Mesodermal cell (in vitro differentiated cells): ENCODE measurements at regions not wholly inside any gene's neighbourhood (a gene's known extent, or its start where the extent isn't known, plus 50 kb on each side); places are given as distances from the start of the nearest gene placed in this dataset.
"Not testable (repeated sequence)": the region's sequence is repeated elsewhere in the genome, so short reads cannot be mapped to it uniquely, and the experiment has no call there.

Experiments
- H3K27ac ChIP-seq: 2 replicates; pipeline ENCODE4 v1.7.0; 2013; ENCODE audit warnings: mild to moderate bottlenecking, low read depth, low read length, moderate library complexity; ENCODE audit not compliant: severe bottlenecking
- H3K36me3 ChIP-seq: 2 replicates; pipeline ENCODE4 v1.7.1; 2013; ENCODE audit warnings: mild to moderate bottlenecking, low read length, moderate library complexity; ENCODE audit not compliant: control insufficient read depth, insufficient read depth
- H3K4me1 ChIP-seq: one replicate; pipeline ENCODE4 v1.7.1; 2013; ENCODE audit warnings: mild to moderate bottlenecking, low read length; ENCODE audit not compliant: insufficient read depth, control insufficient read depth, poor library complexity, severe bottlenecking
- H3K4me3 ChIP-seq: 2 replicates; pipeline ENCODE4 v1.7.0; 2013; ENCODE audit warnings: low read length, control low read depth, mild to moderate bottlenecking; ENCODE audit not compliant: insufficient read depth, poor library complexity, severe bottlenecking; ENCODE audit errors: extremely low read depth
- H3K9me3 ChIP-seq: 2 replicates; pipeline ENCODE4 v1.7.1; 2013; ENCODE audit warnings: mild to moderate bottlenecking, low read length, moderate library complexity; ENCODE audit not compliant: control insufficient read depth
- WGBS, 2 experiments: methylation state at CpG; one replicate each; pipeline ENCODE4 v1.1.5; 2013; ENCODE audit warnings: missing lambda C conversion rate in 2 of 2; ENCODE audit not compliant: insufficient coverage in 2 of 2; 5-methylcytosine and 5-hydroxymethylcytosine counted together

DNA sequence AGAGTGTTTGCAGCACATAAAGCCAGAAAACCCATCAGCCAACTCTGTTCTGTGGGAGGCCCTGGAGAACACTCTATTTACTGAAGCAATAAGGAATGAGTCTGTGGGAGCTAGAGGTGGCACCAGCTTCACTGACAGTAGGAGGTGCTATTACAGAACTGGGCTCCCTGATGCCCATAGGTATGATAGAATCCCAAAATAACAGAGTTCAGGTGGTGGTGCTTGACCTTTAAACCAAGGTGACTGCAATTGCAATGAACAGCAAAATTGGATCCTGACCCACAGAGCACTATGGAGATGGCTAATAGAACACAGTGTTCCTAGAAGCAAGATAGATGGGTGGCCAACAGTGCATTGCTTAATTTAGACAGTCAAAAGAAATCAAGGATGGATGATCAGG lies 95.4 kb upstream of the RNU6-1 start:
- Histone ChIP-seq H3K9me3 (no peaks in the 10 kb centered on the region), H3K4me1 (no peaks in the 10 kb centered on the region), H3K27ac (no peak overlapping the region), H3K4me3 (no peak overlapping the region), H3K36me3 (no peaks in the 10 kb centered on the region)

DNA sequence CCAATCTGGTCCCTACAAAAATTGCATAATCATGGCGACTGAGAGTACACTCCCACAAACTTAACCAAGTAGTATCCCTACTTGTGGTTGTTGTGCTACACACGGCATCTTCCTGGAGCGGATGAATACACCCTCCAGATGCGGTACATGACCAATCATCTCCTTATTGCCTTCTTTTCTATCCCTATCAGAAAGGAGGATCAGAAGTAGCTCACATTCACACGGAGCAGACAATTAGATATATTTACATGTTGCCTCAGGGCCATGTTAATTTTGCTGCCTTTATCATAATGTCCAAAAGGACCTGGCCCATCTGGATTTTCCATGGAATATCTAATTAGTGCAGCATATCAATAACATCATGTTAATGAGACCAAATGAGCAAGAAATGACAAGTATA lies 96.4 kb upstream of the RNU6-1 start:
- 93 to 94% methylated on average over 4 to 5 of the region's 5 CpGs for WGBS, 2 experiments
- no peaks in the 10 kb centered on the region for H3K9me3 ChIP-seq
- H3K4me1 ChIP-seq: peaks cover 3% of the 10 kb centered on the region
- no peaks in the 10 kb centered on the region for H3K36me3 ChIP-seq
- H3K4me3 ChIP-seq: no peak overlapping the region
- no peak overlapping the region for H3K27ac ChIP-seq

DNA sequence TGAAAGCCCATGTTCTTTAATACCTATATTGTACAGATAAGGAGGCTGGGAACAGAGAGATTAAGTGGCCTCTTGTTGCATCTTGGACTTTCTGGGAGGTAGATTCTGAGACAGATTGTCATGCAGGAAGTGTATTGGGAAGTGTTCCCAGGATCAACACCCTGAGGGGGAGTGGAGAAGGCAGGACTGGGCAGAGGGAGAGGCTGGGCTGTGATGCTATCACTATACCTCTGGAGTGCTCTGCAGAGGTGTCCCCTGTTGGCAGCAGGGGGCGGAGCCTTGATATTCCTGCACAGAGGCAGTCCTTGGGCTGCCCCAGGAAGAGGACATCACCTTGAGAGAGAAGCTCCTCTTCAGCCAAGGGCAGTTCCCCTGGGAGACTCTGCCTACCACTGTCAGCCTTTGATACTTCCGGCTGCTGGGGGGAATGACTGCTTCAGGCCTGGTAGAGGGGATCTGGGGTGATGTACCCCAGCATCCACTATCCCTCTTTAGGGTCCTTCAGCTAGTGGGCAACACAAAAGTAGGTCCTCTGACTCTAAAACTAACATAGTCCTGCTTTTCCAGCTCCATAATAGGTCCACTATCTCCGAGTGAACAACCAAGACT lies 97.4 kb upstream of the RNU6-1 start:
- Histone ChIP-seq H3K9me3 (no peaks in the 10 kb centered on the region), H3K4me1 (peaks cover 3% of the 10 kb centered on the region), H3K4me3 (no peak overlapping the region), H3K36me3 (no peaks in the 10 kb centered on the region), H3K27ac (no peak overlapping the region)
- WGBS, 2 experiments: 71 to 100% methylated on average over 1 to 2 of the region's 3 CpGs

DNA sequence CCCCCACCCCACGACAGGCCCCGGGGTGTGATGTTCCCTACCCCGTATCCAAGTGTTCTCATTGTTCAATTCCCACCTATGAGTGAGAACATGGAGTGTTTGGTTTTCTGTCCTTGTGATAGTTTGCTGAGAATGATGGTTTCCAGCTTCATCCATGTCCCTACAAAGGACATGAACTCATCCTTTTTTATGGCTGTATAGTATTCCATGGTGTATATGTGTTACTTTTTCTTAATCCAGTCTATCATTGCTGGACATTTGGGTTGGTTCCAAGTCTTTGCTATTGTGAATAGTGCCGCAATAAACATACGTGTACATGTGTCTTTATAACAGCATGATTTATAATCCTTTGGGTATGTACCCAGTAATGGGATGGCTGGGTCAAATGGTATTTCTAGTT lies 99.3 kb upstream of the RNU6-1 start:
- WGBS, 2 experiments: no CpG with 5 or more reads among the region's 5 CpGs
- H3K4me3 ChIP-seq, H3K36me3 ChIP-seq, H3K9me3 ChIP-seq, H3K27ac ChIP-seq, H3K4me1 ChIP-seq: not testable (repeated sequence)

DNA sequence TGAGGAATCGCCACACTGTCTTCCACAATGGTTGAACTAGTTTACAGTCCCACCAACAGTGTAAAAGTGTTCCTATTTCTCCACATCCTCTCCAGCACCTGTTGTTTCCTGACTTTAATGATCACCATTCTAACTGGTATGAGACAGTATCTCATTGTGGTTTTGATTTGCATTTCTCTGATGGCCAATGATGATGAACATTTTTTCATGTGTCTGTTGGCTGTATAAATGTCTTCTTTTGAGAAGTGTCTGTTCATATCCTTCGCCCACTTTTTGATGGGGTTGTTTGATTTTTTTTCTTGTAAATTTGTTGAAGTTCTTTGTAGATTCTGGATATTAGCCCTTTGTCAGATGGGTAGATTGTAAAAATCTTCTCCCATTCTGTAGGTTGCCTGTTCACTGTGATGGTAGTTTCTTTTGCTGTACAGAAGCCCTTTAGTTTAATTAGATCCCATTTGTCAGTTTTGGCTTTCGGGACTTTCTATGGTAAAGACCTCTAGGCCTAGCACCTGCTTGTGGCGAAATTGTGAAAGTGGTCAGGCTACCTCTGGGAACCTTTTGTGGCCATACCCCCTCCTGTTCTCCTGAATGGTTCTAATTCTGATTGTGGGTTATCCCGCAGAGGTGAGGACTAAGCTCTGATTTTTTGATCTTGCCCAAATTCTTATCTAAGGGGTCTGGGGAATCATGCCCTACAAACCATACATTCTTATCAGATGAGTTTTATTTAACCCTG lies 99.9 kb upstream of the RNU6-1 start:
- H3K36me3 ChIP-seq, H3K9me3 ChIP-seq, H3K4me1 ChIP-seq, H3K4me3 ChIP-seq: not testable (repeated sequence)
- H3K27ac ChIP-seq: peak overlapping the region; percentile 73
- 42 to 67% methylated on average over 2 to 3 of the region's 5 CpGs for WGBS, 2 experiments

DNA sequence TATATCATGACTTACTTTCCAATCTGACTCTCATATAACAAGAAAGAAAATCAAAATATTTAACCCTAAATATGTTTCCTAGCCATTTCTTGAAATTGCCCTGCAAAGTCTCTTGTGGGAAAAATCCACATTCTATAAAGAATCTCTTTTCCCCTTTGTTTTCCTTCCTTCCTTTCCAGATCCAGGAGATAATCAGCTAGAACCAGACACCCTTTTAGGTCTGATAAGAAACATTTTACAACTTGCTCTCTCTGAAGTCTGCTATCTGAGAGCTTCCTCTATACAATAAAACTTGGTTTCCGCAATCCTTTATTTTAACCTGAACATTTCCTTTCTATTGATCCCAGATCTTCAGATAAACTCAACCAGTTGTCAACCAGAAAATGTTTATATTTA lies 100.5 kb upstream of the RNU6-1 start:
- no peaks in the 10 kb centered on the region for H3K9me3 ChIP-seq
- peak overlapping the region; percentile 73 for H3K27ac ChIP-seq
- H3K4me3 ChIP-seq: no peak overlapping the region
- H3K36me3 ChIP-seq: no peaks in the 10 kb centered on the region
- WGBS, 2 experiments: 67 to 92% methylated on average over 1 of the region's 1 CpG
- peaks cover 3% of the 10 kb centered on the region for H3K4me1 ChIP-seq

DNA sequence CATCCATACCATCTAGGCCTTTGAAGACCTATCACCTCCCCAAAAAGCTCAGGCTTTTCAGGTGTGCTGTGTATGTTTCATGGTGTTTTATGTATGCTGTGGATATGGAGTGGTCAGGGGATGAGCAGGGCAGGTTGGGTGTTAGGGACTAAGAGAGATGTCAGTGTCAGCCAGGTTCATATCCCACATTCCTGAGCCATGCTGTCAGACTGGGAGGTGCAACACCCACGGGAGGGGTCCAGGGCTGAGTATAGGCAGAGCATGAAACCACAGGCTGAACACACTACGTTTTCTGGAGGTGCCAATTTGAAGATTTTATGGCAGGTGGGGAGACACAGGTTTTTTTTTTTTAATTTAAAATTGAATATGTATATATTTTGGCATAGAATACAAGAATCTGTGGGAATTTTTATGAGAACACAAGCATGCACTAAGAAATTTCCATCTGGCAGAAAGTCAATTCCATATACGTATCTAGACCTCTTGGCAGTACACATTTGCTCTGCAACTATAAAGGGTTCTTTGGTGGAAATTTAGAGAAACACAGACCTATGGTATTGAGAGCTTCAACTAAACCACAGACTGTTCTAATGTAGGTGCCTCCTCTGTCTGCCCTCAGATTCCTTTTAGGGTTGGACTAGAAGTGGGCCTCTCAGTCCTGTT lies 101.9 kb upstream of the RNU6-1 start:
- peaks cover 11% of the 10 kb centered on the region for H3K4me1 ChIP-seq
- no peaks in the 10 kb centered on the region for H3K9me3 ChIP-seq
- H3K36me3 ChIP-seq: no peaks in the 10 kb centered on the region
- WGBS, 2 experiments: 40 to 65% methylated on average over 1 to 2 of the region's 3 CpGs
- no peak overlapping the region for H3K27ac ChIP-seq
- no peak overlapping the region for H3K4me3 ChIP-seq

DNA sequence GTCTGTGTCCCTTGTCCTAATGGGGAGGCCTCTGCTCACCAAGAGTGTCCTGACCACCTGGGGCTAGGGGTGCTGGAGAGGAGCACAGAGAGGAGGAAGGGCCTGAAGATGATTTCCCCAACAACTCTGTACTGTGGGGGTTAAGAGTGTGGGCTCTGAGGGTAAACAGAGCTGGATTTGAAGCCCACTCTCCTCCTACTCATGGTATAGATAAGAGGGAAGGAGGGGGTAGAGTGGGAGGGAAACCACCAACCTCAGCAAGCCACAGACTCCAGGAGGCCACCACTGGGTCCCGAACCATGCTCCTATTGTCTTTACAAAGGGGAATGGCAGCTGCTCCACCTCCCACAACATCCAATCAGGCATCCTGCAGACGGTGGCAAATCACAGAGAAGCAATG lies 103.6 kb upstream of the RNU6-1 start:
- peaks cover 12% of the 10 kb centered on the region for H3K4me1 ChIP-seq
- no peak overlapping the region for H3K4me3 ChIP-seq
- no peaks in the 10 kb centered on the region for H3K9me3 ChIP-seq
- 48% methylated on average over 2 of the region's 2 CpGs; no CpG with 5 or more reads in 1 of the 2 experiments for WGBS, 2 experiments
- no peak overlapping the region for H3K27ac ChIP-seq
- no peaks in the 10 kb centered on the region for H3K36me3 ChIP-seq

DNA sequence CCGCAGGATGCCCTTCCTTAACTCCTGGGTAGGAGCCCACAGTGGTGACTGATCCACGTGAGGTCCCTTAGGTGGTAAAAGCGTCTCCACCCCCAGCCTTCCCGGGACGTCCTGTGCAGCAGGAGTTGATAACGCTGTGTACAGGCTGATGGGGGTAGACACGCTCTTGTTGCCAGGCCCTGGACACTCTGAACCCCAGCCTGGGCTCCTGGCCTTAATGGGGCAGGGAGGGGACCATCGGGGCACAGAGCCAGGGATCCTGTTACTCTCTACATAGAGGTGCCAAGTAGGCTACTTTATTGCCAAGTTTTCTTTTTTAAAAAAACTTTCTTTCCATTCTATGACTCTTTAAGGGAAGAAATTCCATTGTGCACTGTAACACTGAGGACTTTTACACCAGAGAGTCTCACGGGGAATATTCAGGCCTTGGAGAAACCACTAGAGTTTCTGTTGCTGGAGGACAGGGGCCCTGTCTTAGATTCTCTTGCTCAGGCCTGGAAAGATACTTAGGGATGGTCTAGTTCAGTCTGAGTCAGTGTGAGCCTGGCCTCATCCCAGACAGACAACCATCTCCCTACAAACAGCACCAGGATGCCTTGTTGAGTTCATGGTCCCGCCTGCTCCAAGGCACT lies 104.3 kb upstream of the RNU6-1 start:
- H3K4me3 ChIP-seq: no peak overlapping the region
- H3K27ac ChIP-seq: no peak overlapping the region
- no peaks in the 10 kb centered on the region for H3K36me3 ChIP-seq
- H3K4me1 ChIP-seq: peaks cover 12% of the 10 kb centered on the region
- no peaks in the 10 kb centered on the region for H3K9me3 ChIP-seq
- 95 to 97% methylated on average over 8 of the region's 10 CpGs for WGBS, 2 experiments

DNA sequence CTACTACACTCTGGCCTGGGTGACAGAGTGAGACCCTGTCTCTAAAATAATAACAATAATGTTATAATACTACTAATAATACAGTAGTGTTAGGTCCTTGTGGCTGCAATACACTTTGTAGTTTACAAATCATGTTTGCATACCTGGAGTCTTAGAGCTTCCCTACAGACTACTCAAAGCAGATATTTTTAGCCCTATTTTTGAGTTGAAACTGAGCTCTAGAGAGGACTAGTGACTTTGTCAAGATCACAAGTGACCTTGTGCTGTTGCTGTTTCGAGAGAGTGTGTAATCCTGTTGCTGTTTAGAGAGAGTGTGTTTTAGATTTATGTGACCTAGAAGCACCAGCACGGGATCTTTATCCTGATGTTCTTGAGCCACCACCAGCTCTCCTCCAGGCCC lies 105.3 kb upstream of the RNU6-1 start:
- Histone ChIP-seq H3K4me3 (no peak overlapping the region), H3K27ac (no peak overlapping the region), H3K36me3 (no peaks in the 10 kb centered on the region), H3K9me3 (no peaks in the 10 kb centered on the region), H3K4me1 (peaks cover 12% of the 10 kb centered on the region)
- 86% methylated on average over 1 of the region's 2 CpGs; no CpG with 5 or more reads in 1 of the 2 experiments for WGBS, 2 experiments
